Brain microvascular endothelial cell (primary cell): ENCODE measurements at regions not wholly inside any gene's neighbourhood (a gene's known extent, or its start where the extent isn't known, plus 50 kb on each side); places are given as distances from the start of the nearest gene placed in this dataset.

ENCODE experiments used
- DNase-seq: peaks from one replicate; pipeline ENCODE4 v3.0.0-alpha.2; 2020
- H3K27ac ChIP-seq: fragments of 250-450 bp; sonication (Bioruptor Pico); 2 replicates; pipeline ENCODE4 v1.5.1; 2020; ENCODE audit warnings: mild to moderate bottlenecking, moderate library complexity
- H3K27me3 ChIP-seq: fragments of 250-450 bp; sonication (Bioruptor Pico); replicated peaks from 2 replicates; pipeline ENCODE4 v1.5.1; 2020; ENCODE audit warnings: mild to moderate bottlenecking
- H3K36me3 ChIP-seq: fragments of 250-450 bp; sonication (Bioruptor Pico); replicated peaks from 2 replicates; pipeline ENCODE4 v1.5.1; 2020; ENCODE audit warnings: mild to moderate bottlenecking
- H3K4me3 ChIP-seq: 2 replicates; pipeline ENCODE4 v1.5.1; 2011; ENCODE audit warnings: low read depth, mild to moderate bottlenecking, control low read depth, low read length, moderate library complexity
- CTCF ChIP-seq: IDR thresholded peaks from 2 replicates; pipeline ENCODE4 v1.5.1; 2011; ENCODE audit warnings: low read depth, mild to moderate bottlenecking, moderate library complexity, low read length, control low read depth, inconsistent platforms; ENCODE audit errors: missing control alignments
- in situ Hi-C: cut with HindIII; loops from 2 replicates; pipeline ENCODE4 v1.10.0; 2017; ENCODE audit warnings: low sequenced_read_pairs, low pct_ligation_motif_present

GRCh38 chr1:96238426-96238825 is 483.2 kb upstream of the PTBP2 start:
- Histone ChIP-seq H3K36me3 (no peaks in the 10 kb centered on the region), H3K27me3 (no peaks in the 10 kb centered on the region), H3K4me3 (no peak overlapping the region), H3K27ac (no peak overlapping the region)
- TF ChIP-seq CTCF, result no peak
- in situ Hi-C loops, result no loop called here
- no peak for DNase-seq

GRCh38 chr1:96240438-96240837 is 481.1 kb upstream of the PTBP2 start:
- Histone ChIP-seq H3K27me3 (no peaks in the 10 kb centered on the region), H3K36me3 (no peaks in the 10 kb centered on the region), H3K4me3 (no peak overlapping the region), H3K27ac (no peak overlapping the region)
- DNase-seq, result no peak
- TF ChIP-seq CTCF, result no peak
- in situ Hi-C loops, result no loop called here

- Histone ChIP-seq H3K36me3 (no peaks in the 10 kb centered on the region), H3K27me3 (no peaks in the 10 kb centered on the region), H3K4me3 (no peak overlapping the region), H3K27ac (no peak overlapping the region)
- in situ Hi-C loops, result no loop called here
- DNase-seq, result no peak
- TF ChIP-seq CTCF, result no peak
These were observed 468.1 kb upstream of the PTBP2 start for GRCh38 chr1:96253246-96254035.

- no peaks in the 10 kb centered on the region for H3K36me3 ChIP-seq
- no peak for DNase-seq
- no peaks in the 10 kb centered on the region for H3K27me3 ChIP-seq
- no peak for TF ChIP-seq CTCF
- no peak overlapping the region for H3K4me3 ChIP-seq
- in situ Hi-C loops, result no loop called here
- H3K27ac ChIP-seq, result no peak overlapping the region
These were observed 465.3 kb upstream of the PTBP2 start for GRCh38 chr1:96256130-96256790.

- DNase-seq, result no peak
- H3K27ac ChIP-seq, result no peak overlapping the region
These were observed 462.2 kb upstream of the PTBP2 start for GRCh38 chr1:96259399-96259798.

More at GRCh38 chr1:96259399-96259798, 462.2 kb upstream of the PTBP2 start:
- TF ChIP-seq CTCF, result no peak
- Histone ChIP-seq H3K36me3 (no peaks in the 10 kb centered on the region), H3K27me3 (no peaks in the 10 kb centered on the region), H3K4me3 (no peak overlapping the region)
- in situ Hi-C loops, result no loop called here
